ENCODE measurements at regions not wholly inside any gene's neighbourhood (a gene's known extent, or its start where the extent isn't known, plus 50 kb on each side); places are given as distances from the start of the nearest gene placed in this dataset.

DNA sequence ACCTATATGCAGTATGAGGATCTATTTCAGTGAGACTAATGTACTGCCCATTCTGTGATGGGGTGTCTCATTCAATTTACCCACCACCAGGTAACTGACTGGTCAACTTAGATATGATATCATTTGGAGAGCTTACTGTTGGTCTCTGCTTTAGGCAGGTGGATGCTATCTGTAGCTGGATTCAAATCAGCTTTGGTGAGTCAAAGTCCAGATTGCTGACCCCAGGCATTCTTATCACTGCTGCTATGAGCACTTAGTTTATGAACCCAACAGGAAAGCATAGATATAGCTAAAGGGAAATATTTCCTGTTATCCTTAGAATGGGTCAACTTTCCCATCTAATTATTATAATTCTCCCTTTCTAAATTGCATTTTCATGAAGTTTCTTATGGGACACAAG is 1295.2 kb upstream of the SPRY2 start:
- intact Hi-C loops (cut with DNase I), result no loop called here
- no peaks in the 10 kb centered on the region for H3K36me3 ChIP-seq
- DNase-seq (no peak), FAIRE-seq (no peak), ATAC-seq (no peak)
- no peak overlapping the region for H3K27ac ChIP-seq
- TF ChIP-seq, protein P1, sequence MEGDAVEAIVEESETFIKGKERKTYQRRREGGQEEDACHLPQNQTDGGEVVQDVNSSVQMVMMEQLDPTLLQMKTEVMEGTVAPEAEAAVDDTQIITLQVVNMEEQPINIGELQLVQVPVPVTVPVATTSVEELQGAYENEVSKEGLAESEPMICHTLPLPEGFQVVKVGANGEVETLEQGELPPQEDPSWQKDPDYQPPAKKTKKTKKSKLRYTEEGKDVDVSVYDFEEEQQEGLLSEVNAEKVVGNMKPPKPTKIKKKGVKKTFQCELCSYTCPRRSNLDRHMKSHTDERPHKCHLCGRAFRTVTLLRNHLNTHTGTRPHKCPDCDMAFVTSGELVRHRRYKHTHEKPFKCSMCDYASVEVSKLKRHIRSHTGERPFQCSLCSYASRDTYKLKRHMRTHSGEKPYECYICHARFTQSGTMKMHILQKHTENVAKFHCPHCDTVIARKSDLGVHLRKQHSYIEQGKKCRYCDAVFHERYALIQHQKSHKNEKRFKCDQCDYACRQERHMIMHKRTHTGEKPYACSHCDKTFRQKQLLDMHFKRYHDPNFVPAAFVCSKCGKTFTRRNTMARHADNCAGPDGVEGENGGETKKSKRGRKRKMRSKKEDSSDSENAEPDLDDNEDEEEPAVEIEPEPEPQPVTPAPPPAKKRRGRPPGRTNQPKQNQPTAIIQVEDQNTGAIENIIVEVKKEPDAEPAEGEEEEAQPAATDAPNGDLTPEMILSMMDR (IDR thresholded peaks at IDR 0.05), result no peak
- no peaks in the 10 kb centered on the region for H3K9me3 ChIP-seq
- H3K4me3 ChIP-seq, result no peak overlapping the region
- H3K4me1 ChIP-seq, result no peaks in the 10 kb centered on the region
- H3K27me3 ChIP-seq, result no peaks in the 10 kb centered on the region

DNA sequence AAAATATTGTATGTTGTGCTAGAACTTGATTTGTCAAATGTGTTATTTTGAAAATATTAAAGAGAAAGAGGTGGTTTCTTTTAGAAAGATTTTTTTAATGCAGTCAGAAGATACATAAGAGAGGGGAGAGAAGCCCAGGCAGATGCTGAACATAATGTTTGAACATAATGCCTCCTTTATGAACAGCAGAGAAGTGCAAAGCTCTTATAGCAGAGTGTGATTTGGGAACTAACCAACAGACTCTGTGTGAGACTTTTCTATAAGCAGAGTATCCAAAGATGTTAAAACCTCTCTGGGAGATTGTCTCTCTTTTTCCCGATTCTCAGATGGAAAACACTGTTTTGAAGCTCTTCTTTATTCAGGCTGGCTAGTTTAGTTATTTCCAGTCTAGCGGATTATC is 1274.1 kb upstream of the SPRY2 start:
- ATAC-seq (no peak), DNase-seq (no peak), FAIRE-seq (no peak)
- TF ChIP-seq, protein P1 (IDR thresholded peaks at IDR 0.05), result no peak
- H3K4me3 ChIP-seq, result no peak overlapping the region
- no peaks in the 10 kb centered on the region for H3K4me1 ChIP-seq
- intact Hi-C loops (cut with DNase I), result no loop called here
- no peaks in the 10 kb centered on the region for H3K9me3 ChIP-seq
- 87 to 96% methylated on average over 2 of the region's 2 CpGs for WGBS, 2 donors
- no peaks in the 10 kb centered on the region for H3K27me3 ChIP-seq
- no peak overlapping the region for H3K27ac ChIP-seq
- no peaks in the 10 kb centered on the region for H3K36me3 ChIP-seq

DNA sequence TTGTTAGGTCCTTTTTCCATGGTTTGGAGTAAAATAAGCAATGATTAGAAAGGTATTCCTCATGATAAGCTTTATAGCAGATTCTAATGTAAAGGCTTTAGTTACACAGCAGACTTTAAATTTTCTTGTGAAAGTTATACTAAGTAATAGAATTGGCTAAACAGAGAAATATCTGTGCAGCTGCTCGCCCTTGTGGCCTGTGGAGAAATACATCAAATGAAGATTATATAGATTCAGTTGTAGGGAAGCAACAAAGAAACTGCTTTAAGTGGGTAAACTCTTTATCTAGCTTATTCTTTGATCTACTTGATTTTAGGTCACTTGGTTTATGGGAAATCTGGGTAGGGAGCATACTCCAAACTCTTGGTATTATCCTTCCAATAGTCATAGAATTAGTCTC is 1269.7 kb upstream of the SPRY2 start:
- WGBS, 2 donors, result 63 to 85% methylated on average over 1 of the region's 1 CpG
- intact Hi-C loops (cut with DNase I), result no loop called here
- ATAC-seq (no peak), FAIRE-seq (no peak), DNase-seq (no peak)
- no peaks in the 10 kb centered on the region for H3K4me1 ChIP-seq
- H3K27ac ChIP-seq, result no peak overlapping the region
- TF ChIP-seq, protein P1 (IDR thresholded peaks at IDR 0.05), result no peak
- no peaks in the 10 kb centered on the region for H3K36me3 ChIP-seq
- no peaks in the 10 kb centered on the region for H3K27me3 ChIP-seq
- no peak overlapping the region for H3K4me3 ChIP-seq
- no peaks in the 10 kb centered on the region for H3K9me3 ChIP-seq

DNA sequence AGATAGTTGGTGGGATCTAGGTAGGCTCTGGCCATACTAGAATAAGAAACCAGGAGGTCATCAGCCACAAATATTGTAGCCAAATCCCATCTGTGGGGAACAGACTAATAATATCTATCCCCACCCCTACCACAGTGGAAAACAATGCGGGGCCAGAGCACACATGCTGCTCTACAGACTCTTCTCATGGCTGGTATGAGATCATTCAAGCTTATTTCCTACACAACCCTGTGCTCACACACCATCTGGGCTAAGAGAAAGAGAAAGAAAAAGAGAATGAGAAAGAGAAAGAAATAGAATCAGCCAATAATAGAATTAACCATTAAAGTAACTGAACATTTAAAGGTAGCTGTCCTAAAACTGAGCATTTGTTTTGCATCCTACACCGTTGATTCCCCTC is 1268.4 kb upstream of the SPRY2 start:
- ATAC-seq (no peak), FAIRE-seq (no peak), DNase-seq (no peak)
- Histone ChIP-seq H3K4me1 (no peaks in the 10 kb centered on the region), H3K4me3 (no peak overlapping the region), H3K9me3 (no peaks in the 10 kb centered on the region), H3K27ac (no peak overlapping the region), H3K27me3 (no peaks in the 10 kb centered on the region), H3K36me3 (no peaks in the 10 kb centered on the region)
- 86 to 90% methylated on average over 2 of the region's 2 CpGs for WGBS, 2 donors
- intact Hi-C loops (cut with DNase I), result no loop called here
- TF ChIP-seq, protein P1 (IDR thresholded peaks at IDR 0.05), result no peak

DNA sequence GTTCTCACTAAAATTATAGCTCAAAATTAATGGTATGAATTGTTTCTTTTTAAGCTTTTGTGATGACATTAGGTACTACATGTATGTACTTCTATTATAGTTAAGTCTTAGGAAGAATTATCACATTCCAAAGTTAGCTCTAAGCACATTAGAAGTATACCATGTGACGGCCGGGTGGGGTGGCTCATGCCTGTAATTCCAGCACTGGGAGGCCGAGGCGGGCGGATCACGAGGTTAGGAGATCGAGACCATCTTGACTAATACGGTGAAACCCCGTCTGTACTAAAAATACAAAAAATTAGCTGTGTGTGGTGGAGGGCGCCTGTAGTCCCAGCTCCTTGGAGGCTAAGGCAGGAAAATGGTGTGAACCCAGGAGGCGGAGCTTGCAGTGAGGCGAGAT is 1265.1 kb upstream of the SPRY2 start:
- FAIRE-seq, result no peak
- TF ChIP-seq, protein P1 (IDR thresholded peaks at IDR 0.05), result no peak
- WGBS, 2 donors, result 94 to 95% methylated on average over 12 of the region's 12 CpGs

More for the DNA sequence above, 1265.1 kb upstream of the SPRY2 start:
- H3K9me3 ChIP-seq, result no peaks in the 10 kb centered on the region
- ATAC-seq (no peak), DNase-seq (no peak)
- no peaks in the 10 kb centered on the region for H3K36me3 ChIP-seq
- intact Hi-C loops (cut with DNase I), result no loop called here
- H3K4me1 ChIP-seq, result no peaks in the 10 kb centered on the region
- H3K4me3 ChIP-seq, result no peak overlapping the region
- no peak overlapping the region for H3K27ac ChIP-seq
- H3K27me3 ChIP-seq, result no peaks in the 10 kb centered on the region

Measured in pancreas (tissue), 10 donors.